NT2/D1 (cell line): ENCODE measurements at regions not wholly inside any gene's neighbourhood (a gene's known extent, or its start where the extent isn't known, plus 50 kb on each side); places are given as distances from the start of the nearest gene placed in this dataset.

Source experiments
- SUZ12 ChIP-seq: IDR thresholded peaks from 2 replicates; pipeline ENCODE4 v1.6.1; 2011; ENCODE audit not compliant: insufficient read length, insufficient read depth; ENCODE audit errors: extremely low read depth
- YY1 ChIP-seq: IDR thresholded peaks from 2 replicates; pipeline ENCODE4 v1.6.1; 2011; ENCODE audit not compliant: insufficient read length, insufficient read depth
- ZNF274 ChIP-seq: IDR thresholded peaks from 2 replicates; pipeline ENCODE4 v1.6.1; 2011; ENCODE audit warnings: mild to moderate bottlenecking, low read depth, low read length

- TF ChIP-seq ZNF274 (no peak), SUZ12 (no peak), YY1 (no peak)
Observed at GRCh38 chr5:29889051-29889450, 1304.4 kb upstream of the CDH6 start.
